DMS153 treated with DMSO at 0.1 percent for 48 hours (cell line): ENCODE measurements at regions not wholly inside any gene's neighbourhood (a gene's known extent, or its start where the extent isn't known, plus 50 kb on each side); places are given as distances from the start of the nearest gene placed in this dataset.
"Not testable (repeated sequence)": the region's sequence is repeated elsewhere in the genome, so short reads cannot be mapped to it uniquely, and the experiment has no call there.

ENCODE experiments used
- DNase-seq: peaks from one replicate; lab custom pipeline; 2025; ENCODE audit not compliant: unreplicated experiment; lab: John Stamatoyannopoulos, UW

- DNase-seq = no peak
Measured at GRCh38 chr12:88856201-88856600, 275.9 kb upstream of the KITLG start.

- DNase-seq = no peak
Measured at GRCh38 chr12:88855301-88855700, 275.0 kb upstream of the KITLG start.

DNA sequence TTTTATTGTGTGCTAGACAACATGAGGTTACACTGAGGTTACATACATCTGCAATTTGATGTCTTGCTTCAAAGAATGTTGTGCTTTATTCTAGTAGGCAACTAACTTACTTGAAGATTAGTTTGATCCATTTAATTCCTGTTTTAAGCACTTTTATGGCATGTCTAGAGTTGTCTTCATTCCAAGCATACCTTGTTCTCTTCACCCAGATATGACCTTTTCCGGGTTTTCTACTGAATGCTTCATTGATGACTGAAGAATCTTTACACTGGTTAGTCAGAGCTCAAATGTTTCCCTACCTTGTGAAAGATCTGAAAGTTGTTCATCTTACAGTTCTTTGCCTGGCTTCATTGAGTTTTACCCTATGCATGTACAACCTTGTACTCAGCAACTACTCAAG lies 274.0 kb upstream of the KITLG start:
- no peak for DNase-seq

GRCh38 chr12:88847246-88847645 lies 267.0 kb upstream of the KITLG start:
- DNase-seq = not testable (repeated sequence)

DNA sequence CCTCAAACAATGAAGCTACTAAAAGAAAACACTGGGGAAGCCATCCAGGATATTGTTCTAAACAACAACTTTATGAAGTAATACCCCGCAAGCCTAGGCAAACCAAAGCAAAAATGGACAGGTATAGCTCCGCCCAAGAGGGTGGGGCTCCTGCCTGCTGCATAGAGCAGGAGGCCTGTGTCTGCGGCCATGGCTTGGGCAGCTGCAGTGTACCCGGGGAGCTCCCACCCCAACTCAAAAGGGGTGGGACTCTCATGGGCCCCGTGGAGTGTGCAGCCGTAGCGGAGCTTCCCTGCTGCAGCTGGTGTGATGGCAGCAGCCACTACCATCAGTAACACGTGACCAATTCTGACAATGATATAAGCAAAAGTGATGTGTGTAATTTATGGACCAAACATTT lies 264.2 kb upstream of the KITLG start:
- no peak for DNase-seq

GRCh38 chr12:88842314-88842713 lies 262.0 kb upstream of the KITLG start:
- DNase-seq = no peak

- no peak for DNase-seq
Measured at GRCh38 chr12:88839486-88839885, 259.2 kb upstream of the KITLG start.

DNA sequence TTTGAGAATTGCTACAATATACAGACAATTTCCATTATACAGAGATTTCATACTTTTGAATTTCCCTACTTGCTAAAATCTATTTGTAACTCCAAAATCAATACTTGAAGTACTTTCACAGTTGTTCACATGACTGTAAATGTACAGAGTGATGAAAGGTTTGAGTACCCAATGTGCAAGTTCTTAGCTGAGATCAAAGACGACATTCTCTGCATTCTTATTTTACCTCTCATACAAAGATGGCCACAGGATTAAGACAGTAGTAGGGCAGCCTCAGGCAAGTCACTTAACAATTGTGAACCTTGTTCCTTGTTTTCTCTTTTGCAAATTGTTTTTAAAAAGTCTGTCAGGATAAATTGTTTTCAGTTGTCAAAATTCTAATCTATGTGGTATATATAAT lies 255.9 kb upstream of the KITLG start:
- no peak for DNase-seq

- no peak for DNase-seq
Measured at GRCh38 chr12:88834226-88834625, 254.0 kb upstream of the KITLG start.

GRCh38 chr12:88833641-88834116 lies 253.4 kb upstream of the KITLG start:
- no peak for DNase-seq

- not testable (repeated sequence) for DNase-seq
Measured at GRCh38 chr12:88828537-88828936, 248.3 kb upstream of the KITLG start.

GRCh38 chr12:88820012-88820411 lies 239.7 kb upstream of the KITLG start:
- DNase-seq = no peak

DNA sequence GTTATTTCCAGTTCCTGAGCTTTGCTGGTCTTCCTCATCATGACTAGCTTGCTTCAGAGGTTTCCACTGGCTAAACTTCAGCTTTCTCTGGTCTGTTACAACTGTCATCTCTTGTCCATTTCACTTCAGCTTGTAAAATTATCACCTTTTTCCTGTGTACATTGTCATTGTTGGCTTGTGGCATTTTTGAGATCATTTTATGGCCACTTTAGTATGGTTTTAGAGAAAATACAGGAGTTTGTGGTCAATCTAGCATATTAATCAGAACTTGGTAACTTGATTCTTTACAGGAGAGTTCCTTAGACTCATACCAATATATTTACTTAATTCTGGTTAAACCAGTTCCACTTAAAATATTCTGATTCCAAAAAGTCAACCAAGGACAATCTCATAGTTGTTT lies 235.9 kb upstream of the KITLG start:
- no peak for DNase-seq

- no peak for DNase-seq
Measured at GRCh38 chr12:88814779-88815178, 234.5 kb upstream of the KITLG start.

DNA sequence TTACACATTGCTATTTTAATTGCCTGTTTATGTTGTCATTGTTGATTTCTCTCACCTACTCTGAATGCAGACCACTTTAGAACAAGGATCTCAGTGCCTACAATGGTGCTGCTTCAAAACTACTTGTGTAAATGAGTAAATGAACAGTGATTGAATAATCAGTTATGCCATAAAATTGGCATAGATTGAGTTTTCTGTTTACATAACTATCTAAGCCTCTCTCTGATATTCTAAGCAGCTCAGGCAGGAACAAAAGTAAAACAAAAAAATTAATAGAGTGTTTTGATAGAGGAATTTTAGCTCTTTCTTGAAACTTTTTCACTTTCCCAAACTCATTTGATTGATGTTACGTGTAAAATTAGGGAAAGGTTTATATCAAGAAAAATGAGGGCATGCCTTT lies 232.3 kb upstream of the KITLG start:
- no peak for DNase-seq

- no peak for DNase-seq
Measured at GRCh38 chr12:88810806-88811205, 230.5 kb upstream of the KITLG start.

DNA sequence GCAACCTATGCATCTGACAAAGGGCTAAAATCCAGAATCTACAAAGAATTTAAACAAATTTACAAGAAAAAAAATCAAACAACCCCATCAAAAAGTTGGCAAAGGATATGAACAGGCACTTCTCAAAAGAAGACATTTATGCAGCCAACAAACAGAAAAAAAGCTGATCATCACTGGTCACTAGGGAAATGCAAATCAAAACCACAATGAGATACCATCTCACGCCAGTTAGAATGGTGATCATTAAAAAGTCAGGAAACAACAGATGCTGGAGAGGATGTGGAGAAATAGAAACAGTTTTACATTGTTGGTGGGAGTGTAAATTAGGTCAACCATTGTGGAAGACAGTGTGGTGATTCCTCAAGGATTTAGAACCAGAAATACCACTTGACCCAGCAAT lies 229.6 kb upstream of the KITLG start:
- not testable (repeated sequence) for DNase-seq

DNA sequence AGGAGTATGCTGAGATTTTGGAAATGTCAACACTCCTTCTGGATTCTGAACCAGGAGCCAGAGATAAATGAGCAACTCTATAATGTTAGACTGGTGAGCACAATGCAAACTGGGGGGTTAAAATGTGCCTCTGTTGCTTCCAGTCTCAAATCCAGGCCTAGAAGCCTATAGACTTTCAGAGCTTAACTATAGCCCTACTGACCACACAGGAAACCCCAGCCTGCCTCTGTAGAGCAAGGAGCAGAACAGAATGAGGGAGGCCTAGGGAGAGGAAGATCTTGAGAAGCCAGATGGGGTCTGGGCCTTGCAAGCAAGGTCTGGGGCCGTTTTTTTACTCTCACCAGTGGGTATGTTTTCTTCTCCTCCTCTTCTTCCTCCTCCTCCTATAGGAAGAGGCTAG lies 225.4 kb upstream of the KITLG start:
- DNase-seq = no peak

- no peak for DNase-seq
Measured at GRCh38 chr12:88805286-88805685, 225.0 kb upstream of the KITLG start.

GRCh38 chr12:88802096-88802706 lies 221.9 kb upstream of the KITLG start:
- DNase-seq = no peak

- DNase-seq = no peak
Measured at GRCh38 chr12:88801227-88802095, 221.2 kb upstream of the KITLG start.

- no peak for DNase-seq
Measured at GRCh38 chr12:88793096-88793495, 212.8 kb upstream of the KITLG start.
